T-helper 17 cell (primary cell): ENCODE measurements at regions not wholly inside any gene's neighbourhood (a gene's known extent, or its start where the extent isn't known, plus 50 kb on each side); places are given as distances from the start of the nearest gene placed in this dataset.
"Not testable (repeated sequence)": the region's sequence is repeated elsewhere in the genome, so short reads cannot be mapped to it uniquely, and the experiment has no call there.

ENCODE experiments used
- ATAC-seq: fragments of 150-1000 bp; cut with Tn5 transposase; 2 replicates; pipeline ENCODE4 v1.10.0; 2021; ENCODE audit warnings: mild to moderate bottlenecking, moderate library complexity
- DNase-seq, 3 donors: peaks; one replicate each; pipeline versions ENCODE4 v3.0.0 to v3.0.0-alpha.2; 2020 to 2021
- H3K9me3 ChIP-seq: one replicate; pipeline ENCODE4 v1.7.0; 2013; ENCODE audit warnings: low read length, mild to moderate bottlenecking; ENCODE audit not compliant: control insufficient read depth, poor library complexity, severe bottlenecking
- H3K27ac Mint-ChIP-seq: one replicate; pipeline ENCODE4 v1.8.0; 2022; ENCODE audit warnings: mild to moderate bottlenecking, moderate library complexity, mixed read lengths
- H3K27me3 Mint-ChIP-seq: one replicate; pipeline ENCODE4 v1.8.0; 2022; ENCODE audit warnings: mixed read lengths
- H3K36me3 Mint-ChIP-seq: one replicate; pipeline ENCODE4 v1.8.0; 2022; ENCODE audit warnings: low read depth, mixed read lengths
- H3K4me1 Mint-ChIP-seq: one replicate; pipeline ENCODE4 v1.8.0; 2022; ENCODE audit warnings: mild to moderate bottlenecking, mixed read lengths
- H3K4me3 Mint-ChIP-seq: one replicate; pipeline ENCODE4 v1.8.0; 2022; ENCODE audit warnings: mild to moderate bottlenecking, moderate library complexity, mixed read lengths

- no peak overlapping the region for H3K27ac Mint-ChIP-seq
- no peak for ATAC-seq
- no peak for DNase-seq
- no peaks in the 10 kb centered on the region for H3K36me3 Mint-ChIP-seq
- no peaks in the 10 kb centered on the region for H3K9me3 ChIP-seq
- H3K4me1 Mint-ChIP-seq = no peaks in the 10 kb centered on the region
- no peak overlapping the region for H3K4me3 Mint-ChIP-seq
- no peaks in the 10 kb centered on the region for H3K27me3 Mint-ChIP-seq
Observed at GRCh38 chr4:117844594-117844993, 189.7 kb upstream of the NDST3 start.

DNA sequence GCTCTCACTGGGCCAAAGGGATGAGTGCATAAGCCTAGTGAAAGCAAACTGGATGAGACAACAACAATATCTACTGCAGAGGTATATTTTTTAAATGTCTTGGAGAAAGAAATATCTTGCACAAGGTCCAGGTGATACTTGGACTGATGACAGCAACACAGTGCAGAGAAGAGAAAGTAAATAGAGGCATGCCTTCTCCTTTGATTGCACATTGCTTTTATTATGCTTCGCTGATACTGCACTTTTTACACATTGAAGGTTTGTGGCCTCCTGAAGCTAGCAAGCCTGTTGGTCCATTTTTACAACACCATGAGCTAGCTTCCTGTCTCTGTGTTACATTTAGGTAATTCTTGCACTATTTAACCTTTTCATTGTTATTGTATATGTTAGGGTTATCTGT lies 189.0 kb upstream of the NDST3 start:
- no peaks in the 10 kb centered on the region for H3K36me3 Mint-ChIP-seq
- H3K9me3 ChIP-seq = no peaks in the 10 kb centered on the region
- ATAC-seq (no peak), DNase-seq (no peak)
- H3K4me3 Mint-ChIP-seq = no peak overlapping the region
- H3K27me3 Mint-ChIP-seq = no peaks in the 10 kb centered on the region
- no peak overlapping the region for H3K27ac Mint-ChIP-seq
- H3K4me1 Mint-ChIP-seq = no peaks in the 10 kb centered on the region

DNA sequence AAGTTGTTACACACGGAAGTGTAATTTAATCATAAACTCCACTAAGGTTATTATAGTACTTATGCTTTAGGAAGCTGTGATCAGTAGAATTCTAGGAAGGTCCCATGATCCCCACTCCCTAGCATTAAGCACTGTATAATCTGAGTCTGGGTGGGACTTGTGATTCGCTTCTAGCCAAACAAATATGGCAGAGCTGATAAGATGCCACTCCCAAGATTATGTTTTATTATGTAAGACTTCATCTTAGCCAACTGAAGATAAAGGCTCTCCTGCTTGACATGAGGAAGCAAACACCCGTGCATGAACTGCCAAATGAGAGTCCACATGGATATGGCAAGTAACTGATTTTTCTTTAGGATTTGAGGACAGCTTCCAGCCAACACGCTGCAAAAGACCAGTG lies 186.4 kb upstream of the NDST3 start:
- no peaks in the 10 kb centered on the region for H3K4me1 Mint-ChIP-seq
- no peaks in the 10 kb centered on the region for H3K9me3 ChIP-seq
- H3K4me3 Mint-ChIP-seq = no peak overlapping the region
- ATAC-seq = no peak
- no peaks in the 10 kb centered on the region for H3K36me3 Mint-ChIP-seq
- no peaks in the 10 kb centered on the region for H3K27me3 Mint-ChIP-seq
- DNase-seq = no peak
- no peak overlapping the region for H3K27ac Mint-ChIP-seq

DNA sequence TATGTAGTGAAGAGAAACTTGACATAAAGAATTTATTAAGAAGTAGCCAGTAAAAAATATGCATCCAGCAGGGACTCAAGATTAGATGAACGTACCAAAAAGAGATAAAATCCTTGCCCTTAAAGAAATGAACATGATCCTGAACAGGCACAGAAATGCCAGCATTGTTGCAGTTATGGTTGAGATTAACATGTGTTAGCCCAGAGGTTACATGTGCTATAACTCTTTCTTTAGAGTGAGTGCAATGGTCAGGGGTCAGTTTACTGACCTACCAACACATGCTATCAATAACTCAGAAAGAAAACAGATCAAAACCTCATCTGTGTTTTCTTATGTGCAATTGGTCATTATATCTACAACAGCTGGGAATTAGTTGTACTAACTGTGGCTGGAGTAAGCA lies 166.1 kb upstream of the NDST3 start:
- H3K9me3 ChIP-seq = no peaks in the 10 kb centered on the region
- Mint-ChIP-seq H3K27ac (no peak overlapping the region), H3K36me3 (no peaks in the 10 kb centered on the region), H3K4me1 (no peaks in the 10 kb centered on the region), H3K4me3 (no peak overlapping the region), H3K27me3 (no peaks in the 10 kb centered on the region)
- ATAC-seq (no peak), DNase-seq (no peak)

DNA sequence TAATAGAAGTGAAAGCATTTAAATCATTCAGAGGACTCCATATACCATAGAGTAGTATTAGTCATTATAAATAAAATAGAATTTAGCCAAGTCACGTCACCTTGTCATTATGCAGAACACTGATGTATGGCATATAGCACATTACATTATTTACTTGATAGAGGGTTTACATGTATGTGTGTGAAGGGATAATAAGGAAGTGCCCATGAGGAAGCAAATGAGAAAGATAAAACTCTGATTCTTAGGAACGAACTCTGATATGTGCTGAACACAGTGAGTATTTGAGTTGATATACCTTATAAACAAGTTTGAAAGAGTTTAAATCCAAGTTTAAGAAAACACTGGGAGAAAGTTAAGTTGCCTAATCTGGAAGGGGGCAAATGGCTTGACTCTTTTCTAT lies 160.5 kb upstream of the NDST3 start:
- no peaks in the 10 kb centered on the region for H3K27me3 Mint-ChIP-seq
- DNase-seq (no peak), ATAC-seq (no peak)
- H3K4me3 Mint-ChIP-seq = no peak overlapping the region
- H3K4me1 Mint-ChIP-seq = no peaks in the 10 kb centered on the region
- H3K9me3 ChIP-seq = peaks cover 3% of the 10 kb centered on the region
- H3K27ac Mint-ChIP-seq = no peak overlapping the region
- no peaks in the 10 kb centered on the region for H3K36me3 Mint-ChIP-seq

DNA sequence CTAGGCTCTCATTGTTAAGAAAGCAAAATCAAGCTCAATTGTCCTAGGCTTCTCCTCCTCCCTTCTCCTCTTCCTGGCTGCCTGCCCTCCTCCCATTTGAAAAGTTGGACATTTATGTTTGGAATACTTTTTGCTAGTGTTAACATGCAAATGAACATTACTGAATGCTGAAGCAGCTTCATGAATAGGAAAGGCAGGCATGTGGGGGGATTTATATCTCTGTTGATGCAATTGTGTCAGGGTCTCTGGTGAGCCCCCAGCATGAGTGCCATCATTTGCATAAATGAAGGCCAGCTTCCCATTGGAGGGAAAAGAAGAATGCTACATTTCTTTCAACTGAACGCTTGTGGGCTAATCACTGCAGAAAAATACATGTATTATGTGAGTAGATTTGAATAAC lies 160.1 kb upstream of the NDST3 start:
- H3K9me3 ChIP-seq = peaks cover 3% of the 10 kb centered on the region
- H3K27me3 Mint-ChIP-seq = no peaks in the 10 kb centered on the region
- H3K4me1 Mint-ChIP-seq = no peaks in the 10 kb centered on the region
- no peak overlapping the region for H3K27ac Mint-ChIP-seq
- no peak overlapping the region for H3K4me3 Mint-ChIP-seq
- H3K36me3 Mint-ChIP-seq = no peaks in the 10 kb centered on the region
- ATAC-seq = no peak
- no peak for DNase-seq

GRCh38 chr4:117889978-117890377 lies 144.3 kb upstream of the NDST3 start:
- no peak overlapping the region for H3K4me3 Mint-ChIP-seq

GRCh38 chr4:117893207-117893606 lies 141.1 kb upstream of the NDST3 start:
- no peaks in the 10 kb centered on the region for H3K4me1 Mint-ChIP-seq
- ATAC-seq (no peak), DNase-seq (no peak)
- no peaks in the 10 kb centered on the region for H3K9me3 ChIP-seq
- no peaks in the 10 kb centered on the region for H3K27me3 Mint-ChIP-seq
- no peak overlapping the region for H3K27ac Mint-ChIP-seq
- no peaks in the 10 kb centered on the region for H3K36me3 Mint-ChIP-seq
- no peak overlapping the region for H3K4me3 Mint-ChIP-seq

More at GRCh38 chr4:117889978-117890377, 144.3 kb upstream of the NDST3 start:
- Mint-ChIP-seq H3K36me3 (no peaks in the 10 kb centered on the region), H3K27ac (no peak overlapping the region), H3K27me3 (no peaks in the 10 kb centered on the region), H3K4me1 (no peaks in the 10 kb centered on the region)
- DNase-seq (no peak), ATAC-seq (no peak)
- H3K9me3 ChIP-seq = no peaks in the 10 kb centered on the region

- H3K9me3 ChIP-seq = no peaks in the 10 kb centered on the region
- Mint-ChIP-seq H3K36me3 (no peaks in the 10 kb centered on the region), H3K4me1 (no peaks in the 10 kb centered on the region), H3K27ac (no peak overlapping the region), H3K27me3 (no peaks in the 10 kb centered on the region), H3K4me3 (no peak overlapping the region)
- no peak for DNase-seq
- no peak for ATAC-seq
Observed at GRCh38 chr4:117898496-117898895, 135.8 kb upstream of the NDST3 start.

- H3K9me3 ChIP-seq = no peaks in the 10 kb centered on the region
- Mint-ChIP-seq H3K4me3 (no peak overlapping the region), H3K36me3 (no peaks in the 10 kb centered on the region), H3K27me3 (no peaks in the 10 kb centered on the region), H3K4me1 (no peaks in the 10 kb centered on the region), H3K27ac (no peak overlapping the region)
- no peak for ATAC-seq
- DNase-seq = no peak
Observed at GRCh38 chr4:117900832-117901231, 133.5 kb upstream of the NDST3 start.

GRCh38 chr4:117907646-117908045 lies 126.6 kb upstream of the NDST3 start:
- ATAC-seq = no peak
- no peak overlapping the region for H3K27ac Mint-ChIP-seq

GRCh38 chr4:117908306-117909207 lies 125.7 kb upstream of the NDST3 start:
- no peaks in the 10 kb centered on the region for H3K4me1 Mint-ChIP-seq
- no peaks in the 10 kb centered on the region for H3K36me3 Mint-ChIP-seq
- no peak overlapping the region for H3K4me3 Mint-ChIP-seq
- no peaks in the 10 kb centered on the region for H3K9me3 ChIP-seq
- DNase-seq (no peak), ATAC-seq (no peak)
- H3K27ac Mint-ChIP-seq = no peak overlapping the region
- no peaks in the 10 kb centered on the region for H3K27me3 Mint-ChIP-seq

More at GRCh38 chr4:117907646-117908045, 126.6 kb upstream of the NDST3 start:
- Mint-ChIP-seq H3K4me3 (no peak overlapping the region), H3K27me3 (no peaks in the 10 kb centered on the region), H3K36me3 (no peaks in the 10 kb centered on the region), H3K4me1 (no peaks in the 10 kb centered on the region)
- H3K9me3 ChIP-seq = no peaks in the 10 kb centered on the region
- no peak for DNase-seq

DNA sequence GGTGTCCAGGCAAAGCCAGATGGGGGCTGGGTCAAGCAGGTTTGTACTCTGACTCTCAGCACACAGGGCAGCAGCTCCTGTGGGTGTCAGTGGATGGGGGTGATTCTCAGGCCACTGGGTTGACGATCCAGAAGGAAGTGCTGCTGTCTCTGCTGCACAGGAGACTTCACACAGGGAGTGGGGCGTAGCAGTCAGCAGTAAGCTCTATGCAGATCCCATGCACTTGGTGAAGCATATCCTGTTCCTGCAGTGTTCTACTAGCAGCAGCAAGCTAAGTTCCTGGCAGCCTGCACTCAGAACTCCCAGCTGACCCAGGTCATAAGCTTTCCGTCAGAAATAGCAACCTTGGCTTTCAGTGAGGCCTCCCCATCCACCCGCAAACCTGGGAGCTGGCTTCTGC lies 117.6 kb upstream of the NDST3 start:
- H3K27ac Mint-ChIP-seq = no peak overlapping the region
- H3K36me3 Mint-ChIP-seq = no peaks in the 10 kb centered on the region
- H3K4me1 Mint-ChIP-seq = no peaks in the 10 kb centered on the region
- DNase-seq (no peak), ATAC-seq (no peak)
- H3K27me3 Mint-ChIP-seq = no peaks in the 10 kb centered on the region
- H3K9me3 ChIP-seq = no peaks in the 10 kb centered on the region
- H3K4me3 Mint-ChIP-seq = no peak overlapping the region

DNA sequence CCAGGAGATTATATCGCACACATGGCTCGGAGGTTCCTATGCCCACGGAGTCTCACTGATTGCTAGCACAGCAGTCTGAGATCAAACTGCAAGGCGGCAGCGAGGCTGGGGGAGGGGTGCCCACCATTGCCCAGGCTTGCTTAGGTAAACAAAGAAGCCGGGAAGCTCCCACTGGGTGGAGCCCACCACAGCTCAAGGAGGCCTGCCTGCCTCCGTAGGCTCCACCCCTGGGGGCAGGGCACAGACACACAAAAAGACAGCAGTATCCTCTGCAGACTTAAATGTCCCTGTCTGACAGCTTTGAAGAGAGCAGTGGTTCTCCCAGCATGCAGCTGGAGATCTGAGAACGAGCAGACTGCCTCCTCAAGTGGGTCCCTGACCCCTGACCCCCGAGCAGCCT lies 112.0 kb upstream of the NDST3 start:
- H3K9me3 ChIP-seq, H3K27me3 Mint-ChIP-seq, ATAC-seq, DNase-seq, H3K27ac Mint-ChIP-seq, H3K4me3 Mint-ChIP-seq, H3K36me3 Mint-ChIP-seq, H3K4me1 Mint-ChIP-seq: not testable (repeated sequence)
